ENCODE measurements at regions not wholly inside any gene's neighbourhood (a gene's known extent, or its start where the extent isn't known, plus 50 kb on each side); places are given as distances from the start of the nearest gene placed in this dataset.

DNA sequence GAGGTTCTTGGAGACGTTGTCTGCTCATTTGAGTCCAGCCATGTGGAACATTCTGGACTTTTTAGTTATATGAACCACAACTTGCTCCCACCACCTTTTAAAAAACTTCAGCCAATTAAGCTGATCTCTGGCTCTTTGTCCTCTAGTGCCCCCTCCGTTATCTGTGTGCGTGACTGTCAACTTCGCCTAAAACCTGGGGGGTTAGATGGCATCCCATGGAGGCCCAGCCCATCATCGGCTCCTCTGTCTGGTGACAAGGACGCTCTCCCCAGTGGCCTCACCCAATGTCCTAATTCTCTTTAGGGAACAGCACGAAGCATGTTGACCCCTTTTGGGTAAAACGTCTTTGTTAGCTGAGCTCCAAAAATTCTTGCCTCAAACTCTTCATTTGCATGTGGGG lies 341.0 kb upstream of the TNRC6C start:
- TF ChIP-seq, protein P1, sequence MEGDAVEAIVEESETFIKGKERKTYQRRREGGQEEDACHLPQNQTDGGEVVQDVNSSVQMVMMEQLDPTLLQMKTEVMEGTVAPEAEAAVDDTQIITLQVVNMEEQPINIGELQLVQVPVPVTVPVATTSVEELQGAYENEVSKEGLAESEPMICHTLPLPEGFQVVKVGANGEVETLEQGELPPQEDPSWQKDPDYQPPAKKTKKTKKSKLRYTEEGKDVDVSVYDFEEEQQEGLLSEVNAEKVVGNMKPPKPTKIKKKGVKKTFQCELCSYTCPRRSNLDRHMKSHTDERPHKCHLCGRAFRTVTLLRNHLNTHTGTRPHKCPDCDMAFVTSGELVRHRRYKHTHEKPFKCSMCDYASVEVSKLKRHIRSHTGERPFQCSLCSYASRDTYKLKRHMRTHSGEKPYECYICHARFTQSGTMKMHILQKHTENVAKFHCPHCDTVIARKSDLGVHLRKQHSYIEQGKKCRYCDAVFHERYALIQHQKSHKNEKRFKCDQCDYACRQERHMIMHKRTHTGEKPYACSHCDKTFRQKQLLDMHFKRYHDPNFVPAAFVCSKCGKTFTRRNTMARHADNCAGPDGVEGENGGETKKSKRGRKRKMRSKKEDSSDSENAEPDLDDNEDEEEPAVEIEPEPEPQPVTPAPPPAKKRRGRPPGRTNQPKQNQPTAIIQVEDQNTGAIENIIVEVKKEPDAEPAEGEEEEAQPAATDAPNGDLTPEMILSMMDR (IDR thresholded peaks at IDR 0.05; ENCODE audit: insufficient read depth, low read length, poor library complexity, severe bottlenecking): no peak
- TF ChIP-seq EZH2phosphoT487 (conservative IDR thresholded peaks at IDR 0.05; ENCODE audit: low read length): no peak
